A549 (cell line): ENCODE measurements at regions not wholly inside any gene's neighbourhood (a gene's known extent, or its start where the extent isn't known, plus 50 kb on each side); places are given as distances from the start of the nearest gene placed in this dataset.
"Not testable (repeated sequence)": the region's sequence is repeated elsewhere in the genome, so short reads cannot be mapped to it uniquely, and the experiment has no call there.

ENCODE experiments used
- ATAC-seq, 2 experiments: fragments of 200-7000 bp in 1 of 2; fragments of >200 bp in 1 of 2; cut with Nextera tagmentation in 1 of 2; cut with Tn5 transposase in 1 of 2; 3 replicates each; pipeline versions ENCODE4 v1.8.0 to v1.9.1; 2018 to 2020; ENCODE audit warnings: mild to moderate bottlenecking in 1 of 2, moderate library complexity in 1 of 2
- CTCF ChIA-PET: fragments of 300-600 bp; sonication (Branson Sonifier 250); formaldehyde crosslinking; extraction: SDS; loops from one replicate; lab custom pipeline; 2021; ENCODE audit warnings: antibody characterized with exemption, inconsistent platforms; lab: Yijun Ruan, JAX
- POLR2A ChIA-PET: fragments of 350-600 bp; formaldehyde crosslinking; extraction: SDS; loops from one replicate; lab custom pipeline; 2021; ENCODE audit warnings: antibody characterized with exemption, inconsistent platforms; lab: Yijun Ruan, JAX
- DNase-seq, 2 experiments: peaks; one replicate each; pipeline versions ENCODE4 v3.0.0 to v3.0.0-alpha.2; 2011 to 2016; ENCODE audit warnings: low read depth in 1 of 2, low spot score in 1 of 2
- FAIRE-seq: peaks from 2 replicates; lab custom pipeline; 2011; peaks lifted over from hg19 to GRCh38; lab: Jason Lieb, UNC
- H3K27ac ChIP-seq, 2 experiments: fragments of >200 bp; sonication (Bioruptor Twin); formaldehyde crosslinking; 3 replicates each; pipeline ENCODE4 v1.5.1; 2016 to 2017
- H3K4me1 ChIP-seq: fragments of >200 bp; sonication (Bioruptor Twin); formaldehyde crosslinking; 3 replicates; pipeline ENCODE4 v1.6.1; 2016
- H3K4me2 ChIP-seq: fragments of >200 bp; sonication (Bioruptor Twin); formaldehyde crosslinking; 3 replicates; pipeline ENCODE4 v1.6.1; 2016
- H3K4me3 ChIP-seq: fragments of >200 bp; sonication (Bioruptor Twin); formaldehyde crosslinking; 3 replicates; pipeline ENCODE4 v1.5.1; 2016
- H3K9me3 ChIP-seq: fragments of >200 bp; sonication (Bioruptor Twin); formaldehyde crosslinking; 3 replicates; pipeline ENCODE4 v1.6.1; 2016
- CBX2 ChIP-seq: fragments of 200-600 bp; sonication (generic); IDR thresholded peaks from 2 replicates; pipeline ENCODE4 v1.6.1; 2016; ENCODE audit warnings: low read depth, mild to moderate bottlenecking, borderline replicate concordance
- EHF ChIP-seq: fragments of 250-450 bp; sonication (Bioruptor Pico); IDR thresholded peaks from 2 replicates; pipeline ENCODE4 v1.5.0; 2020; ENCODE audit warnings: mild to moderate bottlenecking
- ESRRA ChIP-seq: fragments of 150-350 bp; IDR thresholded peaks from 2 replicates; pipeline ENCODE4 v1.6.1; 2014; ENCODE audit warnings: mild to moderate bottlenecking, low read length, borderline replicate concordance
- GATA3 ChIP-seq: IDR thresholded peaks from 2 replicates; pipeline ENCODE4 v1.6.1; 2012; ENCODE audit warnings: borderline replicate concordance
- HDAC2 ChIP-seq: fragments of 200-600 bp; sonication (generic); IDR thresholded peaks from 2 replicates; pipeline ENCODE4 v1.6.1; 2016
- HEYL ChIP-seq: fragments of 250-450 bp; sonication (Bioruptor Pico); IDR thresholded peaks from 2 replicates; pipeline ENCODE4 v1.8.0; 2021; ENCODE audit warnings: mild to moderate bottlenecking, moderate library complexity
- HOXA7 ChIP-seq: fragments of 250-450 bp; sonication (Bioruptor Pico); IDR thresholded peaks from 2 replicates; pipeline ENCODE4 v1.5.0; 2020; ENCODE audit warnings: mild to moderate bottlenecking, moderate library complexity
- HOXB13 ChIP-seq: fragments of 250-450 bp; sonication (Bioruptor Pico); IDR thresholded peaks from 2 replicates; pipeline ENCODE4 v1.5.0; 2020; ENCODE audit warnings: low read depth, mild to moderate bottlenecking, moderate library complexity
- JUNB ChIP-seq: fragments of >200 bp; sonication (Bioruptor Twin); formaldehyde crosslinking; IDR thresholded peaks from 2 replicates; pipeline ENCODE4 v1.6.1; 2016
- MAFK ChIP-seq: fragments of 450-650 bp; IDR thresholded peaks from 2 replicates; pipeline ENCODE4 v1.6.1; 2014; ENCODE audit not compliant: partially characterized antibody
- MYC ChIP-seq: IDR thresholded peaks from 2 replicates; pipeline ENCODE4 v1.6.1; 2012; ENCODE audit warnings: mild to moderate bottlenecking, inconsistent platforms, low read length, improper control_type of control experiment, borderline replicate concordance
- NFE2L2 ChIP-seq: fragments of 150-350 bp; conservative IDR thresholded peaks from 2 replicates; pipeline ENCODE4 v1.6.1; 2014; ENCODE audit warnings: low read length
- NPAS2 ChIP-seq: fragments of 250-450 bp; sonication (Bioruptor Pico); IDR thresholded peaks from 2 replicates; pipeline ENCODE4 v1.8.0; 2022; ENCODE audit warnings: mild to moderate bottlenecking, moderate library complexity, borderline replicate concordance
- NR3C1 ChIP-seq: fragments of >200 bp; sonication (Bioruptor Twin); formaldehyde crosslinking; IDR thresholded peaks from 3 replicates; pipeline ENCODE4 v1.6.1; 2017
- PHF8 ChIP-seq: fragments of 200-600 bp; sonication (generic); IDR thresholded peaks from 2 replicates; pipeline ENCODE4 v1.6.1; 2016; ENCODE audit warnings: low read depth, mild to moderate bottlenecking, antibody characterized with exemption, moderate library complexity, borderline replicate concordance
- POLR2AphosphoS2 ChIP-seq: conservative IDR thresholded peaks from 2 replicates; pipeline ENCODE4 v1.6.1; 2012; ENCODE audit warnings: low read length, improper control_type of control experiment, inconsistent platforms
- RCOR1 ChIP-seq: fragments of 150-350 bp; IDR thresholded peaks from 2 replicates; pipeline ENCODE4 v1.6.1; 2014; ENCODE audit warnings: antibody characterized with exemption, low read length, low read depth
- RNF2 ChIP-seq: fragments of 200-600 bp; sonication (generic); IDR thresholded peaks from 2 replicates; pipeline ENCODE4 v1.6.1; 2016; ENCODE audit warnings: low read depth, mild to moderate bottlenecking, antibody characterized with exemption, moderate library complexity, borderline replicate concordance
- SREBF2 ChIP-seq: fragments of 450-650 bp; IDR thresholded peaks from 2 replicates; pipeline ENCODE4 v1.6.1; 2014; ENCODE audit warnings: mild to moderate bottlenecking, moderate library complexity
- TFCP2L1 ChIP-seq: fragments of 250-450 bp; sonication (Bioruptor Pico); IDR thresholded peaks from 2 replicates; pipeline ENCODE4 v1.5.0; 2021; ENCODE audit warnings: mild to moderate bottlenecking
- ZC3H11A ChIP-seq: fragments of 450-650 bp; IDR thresholded peaks from 2 replicates; pipeline ENCODE4 v1.6.1; 2014; ENCODE audit warnings: antibody characterized with exemption, mild to moderate bottlenecking
- ZFP36 ChIP-seq: fragments of 450-650 bp; IDR thresholded peaks from 2 replicates; pipeline ENCODE4 v1.6.1; 2014; ENCODE audit warnings: borderline replicate concordance; ENCODE audit not compliant: partially characterized antibody
- whole genome bisulfite sequencing: methylation state at CpG from one replicate; pipeline ENCODE4 v1.1.6; 2017; ENCODE audit errors: missing lambda C conversion rate; 5-methylcytosine and 5-hydroxymethylcytosine counted together
- TF ChIP-seq, protein P1 (sequence below): fragments of >200 bp; sonication (Bioruptor Twin); formaldehyde crosslinking; IDR thresholded peaks from 2 replicates; pipeline ENCODE4 v1.6.1; 2016
- TF ChIP-seq, protein P2 (sequence below): IDR thresholded peaks from 2 replicates; pipeline ENCODE4 v1.6.1; 2012
- TF ChIP-seq, protein P3 (sequence below): fragments of >200 bp; sonication (Bioruptor Twin); formaldehyde crosslinking; IDR thresholded peaks from 3 replicates; pipeline ENCODE4 v1.6.1; 2016
- TF ChIP-seq, protein P4 (sequence below): IDR thresholded peaks from 2 replicates; pipeline ENCODE4 v1.6.1; 2012
- TF ChIP-seq, protein P5 (sequence below): fragments of 450-650 bp; IDR thresholded peaks from 2 replicates; pipeline ENCODE4 v1.6.1; 2014; ENCODE audit warnings: antibody characterized with exemption

DNA sequence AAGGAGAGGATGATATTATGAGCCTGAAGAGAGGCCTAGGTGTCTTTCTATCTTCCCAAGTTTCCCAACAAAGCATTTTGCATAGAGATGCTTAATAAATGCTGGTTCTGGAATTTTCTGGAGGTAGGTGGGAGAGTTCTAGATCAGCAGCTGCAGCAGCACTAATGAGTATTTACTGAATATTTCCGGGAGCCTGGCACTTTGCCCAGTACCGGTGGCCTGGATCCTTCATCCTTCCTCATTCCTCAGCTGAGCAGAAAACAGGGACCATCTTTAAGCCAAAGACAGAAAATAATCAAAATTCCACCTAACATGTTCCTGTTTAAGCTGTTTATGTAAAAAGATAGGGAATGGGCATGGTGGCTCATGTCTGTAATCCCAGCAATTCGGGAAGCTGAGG lies 813.2 kb upstream of the AUTS2 start:
- ATAC-seq (no peak), DNase-seq (peak in 1 of 2 experiments; percentile 25), FAIRE-seq (no peak)
- POLR2A ChIA-PET, result no interaction called here
- H3K4me1 ChIP-seq, result peaks cover 9% of the 10 kb centered on the region
- 29% methylated on average over 3 of the region's 3 CpGs for WGBS
- no peak for TF ChIP-seq EHF (CRISPR knock-in tag)
- no peak for TF ChIP-seq HOXB13 (CRISPR knock-in tag)
- no peak for TF ChIP-seq MYC
- TF ChIP-seq HOXA7 (CRISPR knock-in tag), result no peak
- TF ChIP-seq MAFK, result no peak
- no peak for TF ChIP-seq POLR2AphosphoS2
- H3K4me2 ChIP-seq, result no peak overlapping the region
- no peak overlapping the region for H3K4me3 ChIP-seq
- CTCF ChIA-PET, result no interaction called here
- peak overlapping the region in 1 of 2 experiments; percentile 75; a peak in 2 of 6 replicates for H3K27ac ChIP-seq
- no peaks in the 10 kb centered on the region for H3K9me3 ChIP-seq

DNA sequence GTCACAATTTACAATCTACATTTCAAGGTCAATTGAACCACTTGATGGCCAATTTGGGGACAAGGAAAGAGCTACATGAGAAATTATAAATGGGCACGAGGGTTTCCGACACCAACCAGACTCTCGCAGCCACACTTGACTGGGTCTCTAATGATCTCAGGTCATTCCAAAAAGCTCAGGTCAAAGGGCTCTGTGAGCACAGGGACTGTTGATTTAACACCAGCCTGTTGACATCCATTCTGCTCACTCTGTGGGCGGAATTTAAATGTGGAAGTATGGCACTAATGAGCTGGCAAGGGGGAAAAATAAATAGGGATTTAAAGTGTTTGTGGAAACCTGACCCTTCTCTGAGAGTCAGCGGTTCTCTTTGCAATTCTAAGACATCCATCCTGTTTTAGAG lies 810.7 kb upstream of the AUTS2 start:
- Histone ChIP-seq H3K4me1 (peaks cover 9% of the 10 kb centered on the region), H3K27ac (no peak overlapping the region), H3K9me3 (no peaks in the 10 kb centered on the region), H3K4me3 (no peak overlapping the region), H3K4me2 (no peak overlapping the region)
- WGBS, result 82% methylated on average over 5 of the region's 5 CpGs
- ATAC-seq (no peak), FAIRE-seq (no peak), DNase-seq (no peak)
- TF ChIP-seq, protein P1, sequence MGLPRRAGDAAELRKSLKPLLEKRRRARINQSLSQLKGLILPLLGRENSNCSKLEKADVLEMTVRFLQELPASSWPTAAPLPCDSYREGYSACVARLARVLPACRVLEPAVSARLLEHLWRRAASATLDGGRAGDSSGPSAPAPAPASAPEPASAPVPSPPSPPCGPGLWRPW, result no peak
- TF ChIP-seq TFCP2L1 (CRISPR knock-in tag), result no peak
- TF ChIP-seq PHF8, result no peak
- no peak for TF ChIP-seq NR3C1
- no peak for TF ChIP-seq ZFP36
- no peak for TF ChIP-seq ESRRA
- TF ChIP-seq RCOR1, result no peak
- no peak for TF ChIP-seq HDAC2
- TF ChIP-seq, protein P2, sequence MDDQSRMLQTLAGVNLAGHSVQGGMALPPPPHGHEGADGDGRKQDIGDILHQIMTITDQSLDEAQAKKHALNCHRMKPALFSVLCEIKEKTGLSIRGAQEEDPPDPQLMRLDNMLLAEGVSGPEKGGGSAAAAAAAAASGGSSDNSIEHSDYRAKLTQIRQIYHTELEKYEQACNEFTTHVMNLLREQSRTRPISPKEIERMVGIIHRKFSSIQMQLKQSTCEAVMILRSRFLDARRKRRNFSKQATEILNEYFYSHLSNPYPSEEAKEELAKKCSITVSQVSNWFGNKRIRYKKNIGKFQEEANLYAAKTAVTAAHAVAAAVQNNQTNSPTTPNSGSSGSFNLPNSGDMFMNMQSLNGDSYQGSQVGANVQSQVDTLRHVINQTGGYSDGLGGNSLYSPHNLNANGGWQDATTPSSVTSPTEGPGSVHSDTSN, result no peak
- POLR2A ChIA-PET, result no interaction called here
- CTCF ChIA-PET, result no interaction called here

DNA sequence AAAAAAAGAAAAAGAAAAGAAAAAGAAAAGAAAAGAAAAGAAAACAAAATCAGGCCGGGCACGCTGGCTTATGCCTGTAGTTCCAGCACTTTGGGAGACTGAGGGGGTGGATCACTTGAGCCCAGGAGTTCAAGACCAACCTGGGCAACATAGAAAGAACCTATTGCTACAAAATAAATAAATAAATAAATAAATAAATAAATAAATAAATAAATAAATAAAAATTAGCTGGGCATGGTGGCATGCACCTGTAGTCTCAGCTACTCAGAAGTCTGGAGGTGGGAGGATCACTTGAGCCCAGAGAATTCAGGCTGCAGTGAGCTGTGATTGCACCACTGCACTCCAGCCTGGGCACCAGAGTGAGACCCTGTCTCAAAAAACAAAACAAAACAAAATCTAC lies 809.7 kb upstream of the AUTS2 start:
- WGBS, result 97% methylated on average over 2 of the region's 2 CpGs
- CTCF ChIA-PET, H3K27ac ChIP-seq, H3K9me3 ChIP-seq, POLR2A ChIA-PET, ATAC-seq, DNase-seq, H3K4me3 ChIP-seq, H3K4me1 ChIP-seq, H3K4me2 ChIP-seq, FAIRE-seq: not testable (repeated sequence)
- peak; percentile 77 for TF ChIP-seq ZC3H11A

DNA sequence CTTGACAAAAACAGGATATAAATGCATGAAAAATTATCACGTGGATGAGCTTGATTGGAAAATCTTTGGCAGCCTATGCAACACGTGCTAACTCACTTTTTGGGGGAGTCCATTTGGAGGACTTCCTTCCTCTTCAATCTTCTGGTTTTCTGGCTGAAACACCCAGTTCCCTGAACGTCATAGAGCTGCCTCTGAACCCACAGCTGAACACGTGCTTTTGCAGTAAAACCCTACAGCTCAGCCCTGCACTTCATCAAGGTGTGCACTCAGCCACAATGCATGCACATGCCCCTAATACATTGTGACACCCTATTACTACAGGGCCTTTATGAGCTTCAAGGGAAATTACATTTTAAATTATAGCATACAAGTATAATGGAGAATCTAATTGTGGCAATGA lies 808.7 kb upstream of the AUTS2 start:
- ATAC-seq (no peak), DNase-seq (no peak), FAIRE-seq (no peak)
- no peak overlapping the region for H3K4me3 ChIP-seq
- H3K4me1 ChIP-seq, result no peaks in the 10 kb centered on the region
- TF ChIP-seq HOXB13 (CRISPR knock-in tag) (no peak), JUNB (no peak), CBX2 (no peak), NFE2L2 (no peak), RNF2 (no peak), GATA3 (no peak), NPAS2 (CRISPR knock-in tag) (no peak), HEYL (CRISPR knock-in tag) (no peak), ZC3H11A (no peak), SREBF2 (no peak)
- TF ChIP-seq, protein P3, sequence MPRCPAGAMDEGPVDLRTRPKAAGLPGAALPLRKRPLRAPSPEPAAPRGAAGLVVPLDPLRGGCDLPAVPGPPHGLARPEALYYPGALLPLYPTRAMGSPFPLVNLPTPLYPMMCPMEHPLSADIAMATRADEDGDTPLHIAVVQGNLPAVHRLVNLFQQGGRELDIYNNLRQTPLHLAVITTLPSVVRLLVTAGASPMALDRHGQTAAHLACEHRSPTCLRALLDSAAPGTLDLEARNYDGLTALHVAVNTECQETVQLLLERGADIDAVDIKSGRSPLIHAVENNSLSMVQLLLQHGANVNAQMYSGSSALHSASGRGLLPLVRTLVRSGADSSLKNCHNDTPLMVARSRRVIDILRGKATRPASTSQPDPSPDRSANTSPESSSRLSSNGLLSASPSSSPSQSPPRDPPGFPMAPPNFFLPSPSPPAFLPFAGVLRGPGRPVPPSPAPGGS, result no peak
- TF ChIP-seq, protein P4, sequence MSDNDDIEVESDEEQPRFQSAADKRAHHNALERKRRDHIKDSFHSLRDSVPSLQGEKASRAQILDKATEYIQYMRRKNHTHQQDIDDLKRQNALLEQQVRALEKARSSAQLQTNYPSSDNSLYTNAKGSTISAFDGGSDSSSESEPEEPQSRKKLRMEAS, result no peak
- TF ChIP-seq, protein P5, sequence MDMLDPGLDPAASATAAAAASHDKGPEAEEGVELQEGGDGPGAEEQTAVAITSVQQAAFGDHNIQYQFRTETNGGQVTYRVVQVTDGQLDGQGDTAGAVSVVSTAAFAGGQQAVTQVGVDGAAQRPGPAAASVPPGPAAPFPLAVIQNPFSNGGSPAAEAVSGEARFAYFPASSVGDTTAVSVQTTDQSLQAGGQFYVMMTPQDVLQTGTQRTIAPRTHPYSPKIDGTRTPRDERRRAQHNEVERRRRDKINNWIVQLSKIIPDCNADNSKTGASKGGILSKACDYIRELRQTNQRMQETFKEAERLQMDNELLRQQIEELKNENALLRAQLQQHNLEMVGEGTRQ, result no peak
- peaks cover 8% of the 10 kb centered on the region; the same call in 2 of the 3 replicates for H3K9me3 ChIP-seq
- ChIA-PET POLR2A (no interaction called here), CTCF (interaction anchor here (0.6 kb wide), 1 partner anchor 1089 kb away, joined by 4 read pairs; no protein-coding TSS in a partner anchor)
- no peak overlapping the region for H3K27ac ChIP-seq
- H3K4me2 ChIP-seq, result no peak overlapping the region
- 47% methylated on average over 4 of the region's 4 CpGs for WGBS
